Jurkat, Clone E6-1 (cell line): ENCODE measurements at regions not wholly inside any gene's neighbourhood (a gene's known extent, or its start where the extent isn't known, plus 50 kb on each side); places are given as distances from the start of the nearest gene placed in this dataset.
"Not testable (repeated sequence)": the region's sequence is repeated elsewhere in the genome, so short reads cannot be mapped to it uniquely, and the experiment has no call there.

Source experiments
- DNase-seq: peaks from one replicate; pipeline ENCODE4 v3.0.0-alpha.2; 2011; ENCODE audit warnings: low read depth, low spot score
- H3K4me3 ChIP-seq: 2 replicates; pipeline ENCODE4 v1.5.1; 2011; ENCODE audit warnings: mild to moderate bottlenecking, low read length, control low read depth, moderate library complexity

DNA sequence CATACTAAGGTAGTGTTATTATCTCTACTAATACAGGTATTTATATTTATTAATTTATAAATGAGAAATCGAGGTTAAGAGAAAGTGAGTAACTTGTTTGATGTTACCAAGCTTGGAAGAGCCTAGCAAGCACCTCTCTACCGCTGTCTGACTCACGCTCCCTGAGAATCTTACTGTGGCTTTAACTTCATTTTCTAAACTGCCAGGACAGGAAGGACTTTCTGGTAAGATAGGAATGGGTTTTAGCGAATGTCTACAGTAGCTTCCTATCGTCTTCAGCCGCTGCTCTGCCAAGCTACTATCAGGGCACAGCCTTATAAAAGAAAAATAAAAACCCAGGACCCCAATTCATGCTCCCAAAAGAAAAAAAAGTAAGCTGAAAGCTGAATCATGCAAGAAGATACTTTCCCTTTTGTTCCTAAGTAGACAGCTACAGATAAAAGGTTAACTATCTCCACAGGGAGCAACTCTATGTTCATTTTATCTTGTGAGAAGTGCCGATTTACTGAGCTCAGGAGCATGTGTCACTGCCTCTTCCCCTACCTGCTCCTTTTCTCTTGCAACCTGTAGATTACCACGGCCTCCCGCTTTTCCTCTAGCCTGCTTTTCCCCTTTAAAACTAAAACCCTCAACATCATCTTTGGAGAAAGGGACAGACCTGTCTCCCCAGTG is 60.2 kb downstream of the THNSL1 start:
- DNase-seq: no peak

DNA sequence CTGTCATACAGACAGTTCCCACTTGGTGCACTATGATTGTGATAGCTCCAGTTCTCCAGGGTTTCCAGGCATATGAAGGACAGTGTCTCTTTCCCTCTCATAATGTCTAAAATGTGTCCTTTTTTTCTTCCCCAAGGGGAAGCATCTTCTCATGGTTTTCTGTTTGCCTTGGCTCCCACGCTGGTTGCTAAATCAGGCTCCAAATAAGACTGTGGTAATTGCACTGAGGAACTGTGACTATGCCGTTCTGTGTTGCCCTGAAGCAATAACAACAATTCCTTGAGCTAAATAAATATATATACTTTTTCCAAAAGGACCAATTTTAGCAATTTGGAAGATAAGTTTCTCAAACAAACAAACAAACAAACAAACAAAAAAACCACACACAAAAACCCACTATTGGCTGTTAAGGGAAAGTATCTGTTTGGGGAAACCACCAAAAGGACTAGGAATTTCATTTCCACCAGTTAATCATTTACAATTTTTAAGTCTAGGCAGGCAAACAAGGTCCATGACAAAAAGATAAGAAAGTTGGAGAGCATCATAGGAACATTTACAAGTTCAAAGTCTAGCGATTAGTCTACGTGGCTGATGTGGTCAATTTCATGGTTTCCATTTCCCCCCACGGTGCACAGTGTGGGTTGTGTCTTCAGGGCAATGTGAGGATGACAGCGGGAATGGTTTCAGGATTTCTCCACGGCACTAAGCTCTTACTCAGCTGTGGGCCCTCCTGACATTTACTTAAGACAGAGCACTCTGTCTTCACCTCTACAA is 62.4 kb downstream of the THNSL1 start:
- peak; percentile 4 for DNase-seq
- no peak overlapping the region for H3K4me3 ChIP-seq

More for the DNA sequence above, 60.2 kb downstream of the THNSL1 start:
- no peak overlapping the region for H3K4me3 ChIP-seq

DNA sequence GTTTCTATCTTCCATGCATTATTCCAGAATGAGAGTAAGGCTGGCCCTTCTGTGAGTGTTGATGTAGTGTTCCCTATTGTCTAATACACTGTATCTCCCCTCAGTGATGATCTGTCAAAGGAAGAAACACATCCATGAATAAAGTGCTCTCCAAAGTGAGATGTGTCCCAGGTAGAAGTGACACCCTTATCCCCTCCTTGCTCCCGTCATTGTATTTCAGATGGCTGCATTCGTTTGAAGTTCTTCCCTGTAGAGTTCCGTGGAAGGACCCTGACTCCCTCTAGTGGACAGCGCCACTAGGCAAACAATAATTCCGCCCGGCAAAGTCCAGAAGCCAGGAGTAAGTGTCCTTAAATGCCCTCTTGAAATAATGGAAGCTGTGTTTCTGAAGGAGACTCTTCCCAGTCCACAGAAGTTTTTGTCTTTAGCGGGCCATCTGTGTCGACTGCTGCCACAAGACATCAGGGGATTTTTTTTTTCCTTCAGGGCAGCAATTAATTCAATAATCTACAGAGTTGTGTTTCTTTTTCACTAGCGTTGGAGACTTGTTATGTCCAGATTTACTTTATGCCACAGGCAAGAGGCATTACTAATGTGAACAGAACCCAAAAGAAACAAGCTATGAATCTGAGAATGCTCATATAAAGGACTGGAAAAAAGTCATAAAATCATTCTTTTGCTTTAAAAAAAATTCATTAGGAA is 64.6 kb downstream of the THNSL1 start:
- no peak overlapping the region for H3K4me3 ChIP-seq
- DNase-seq: peak; percentile 43

DNA sequence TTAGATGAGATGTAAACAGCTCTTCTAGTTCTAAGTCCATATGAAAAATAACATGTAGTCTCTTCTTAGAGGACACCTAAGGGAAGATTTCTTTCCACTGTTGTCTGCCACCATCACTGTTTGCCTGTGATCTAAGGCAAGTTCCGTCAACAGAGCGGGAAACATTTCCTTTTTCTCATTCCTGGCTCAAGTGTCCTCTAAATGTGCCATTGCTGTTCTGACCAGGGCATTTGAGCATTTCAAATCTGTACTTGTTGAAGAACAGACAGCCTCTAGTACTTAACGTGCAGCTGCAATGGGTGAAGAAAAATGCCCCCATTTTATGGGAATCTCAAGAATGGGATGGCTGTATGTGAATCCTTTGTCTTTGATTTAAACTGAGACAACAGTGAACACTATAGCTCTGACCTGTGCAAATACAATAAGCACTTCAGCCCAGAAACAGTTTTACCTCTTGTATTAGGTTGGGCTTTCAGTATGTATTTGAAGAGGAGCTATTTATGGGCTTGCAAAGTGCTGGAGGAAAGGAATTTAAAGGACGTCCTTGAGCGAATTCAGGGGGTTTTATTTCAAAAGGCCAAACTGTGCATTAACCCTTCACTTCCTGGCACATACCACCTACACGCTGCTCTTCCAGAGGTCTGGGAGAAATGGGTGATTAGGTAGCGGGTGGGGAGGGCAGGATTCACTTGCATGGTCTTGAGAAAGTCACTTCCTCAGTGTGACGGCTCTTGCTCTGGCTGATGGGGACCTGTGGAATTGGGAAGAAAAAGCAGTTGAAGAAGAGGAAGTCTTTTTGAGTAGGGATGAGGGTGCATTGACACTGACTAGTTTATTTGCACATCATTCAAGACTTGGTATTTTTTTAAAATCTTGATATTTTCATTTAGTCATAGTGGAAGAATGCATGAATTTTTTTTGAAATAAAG is 66.1 kb downstream of the THNSL1 start:
- no peak overlapping the region for H3K4me3 ChIP-seq
- DNase-seq: no peak

DNA sequence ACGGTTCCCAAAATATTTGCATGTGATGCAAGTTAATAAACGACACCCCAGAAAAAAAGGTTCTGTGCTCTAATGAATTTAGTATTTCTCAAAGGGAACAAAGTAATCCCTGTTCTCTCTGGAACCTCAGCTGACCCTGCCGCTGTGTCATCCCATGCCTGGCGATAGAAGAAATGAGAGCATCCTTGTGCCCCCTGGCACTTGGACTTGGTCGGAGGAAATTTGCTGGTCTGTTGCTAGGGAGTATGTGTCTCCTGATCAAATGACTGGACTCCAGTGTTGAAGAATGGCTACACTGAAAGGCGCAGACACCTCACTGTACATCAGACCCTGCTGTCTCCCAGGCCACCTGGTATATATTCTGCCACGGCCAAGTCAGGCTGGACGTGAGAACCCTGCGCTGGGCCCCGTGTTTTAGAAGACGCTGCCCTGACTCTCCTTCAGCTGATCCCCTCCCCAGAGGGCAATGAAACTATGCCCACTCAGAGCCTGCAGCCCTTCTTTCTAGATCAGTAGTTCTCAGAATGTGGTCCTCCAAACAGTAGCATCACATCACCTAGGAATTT is 67.2 kb downstream of the THNSL1 start:
- no peak overlapping the region for H3K4me3 ChIP-seq
- DNase-seq: no peak

DNA sequence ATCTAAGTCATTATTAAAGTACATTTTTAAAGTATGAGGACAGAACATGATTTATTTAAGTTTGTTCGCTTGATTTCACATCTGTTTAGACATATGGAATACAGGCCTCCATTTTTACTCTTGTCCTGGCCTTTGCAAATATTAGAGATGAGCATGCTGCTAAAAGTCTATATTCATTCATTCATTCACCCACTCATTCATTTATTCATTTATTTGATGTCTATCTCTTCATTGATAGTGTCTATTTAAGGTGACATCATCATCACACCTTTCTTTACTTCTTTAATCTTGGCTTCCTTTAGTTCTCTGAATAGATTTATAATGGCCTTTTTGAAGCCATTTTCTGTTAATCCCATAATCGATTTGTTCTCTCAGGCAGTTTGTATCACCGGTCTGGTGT is 68.0 kb downstream of the THNSL1 start:
- no peak overlapping the region for H3K4me3 ChIP-seq
- no peak for DNase-seq

DNA sequence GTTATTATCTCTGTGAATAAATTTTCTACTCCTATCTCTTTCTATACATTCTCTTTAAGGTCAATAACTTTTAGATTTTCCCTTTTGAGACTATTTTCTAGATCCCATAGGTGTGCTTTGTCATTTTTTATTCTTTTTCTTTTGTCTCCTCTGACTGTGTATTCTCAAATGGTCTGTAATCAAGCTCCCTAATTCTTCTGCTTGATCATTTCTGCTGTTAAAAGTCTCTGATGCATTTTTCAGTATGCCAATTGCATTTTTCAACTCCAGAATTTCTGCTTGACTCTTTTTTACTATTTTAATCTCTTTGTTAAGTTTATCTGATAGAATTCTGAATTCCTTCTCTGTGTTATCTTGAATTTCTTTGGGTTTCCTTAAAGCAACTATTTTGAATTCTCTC is 78.2 kb downstream of the THNSL1 start:
- H3K4me3 ChIP-seq: no peak overlapping the region
- DNase-seq: no peak

DNA sequence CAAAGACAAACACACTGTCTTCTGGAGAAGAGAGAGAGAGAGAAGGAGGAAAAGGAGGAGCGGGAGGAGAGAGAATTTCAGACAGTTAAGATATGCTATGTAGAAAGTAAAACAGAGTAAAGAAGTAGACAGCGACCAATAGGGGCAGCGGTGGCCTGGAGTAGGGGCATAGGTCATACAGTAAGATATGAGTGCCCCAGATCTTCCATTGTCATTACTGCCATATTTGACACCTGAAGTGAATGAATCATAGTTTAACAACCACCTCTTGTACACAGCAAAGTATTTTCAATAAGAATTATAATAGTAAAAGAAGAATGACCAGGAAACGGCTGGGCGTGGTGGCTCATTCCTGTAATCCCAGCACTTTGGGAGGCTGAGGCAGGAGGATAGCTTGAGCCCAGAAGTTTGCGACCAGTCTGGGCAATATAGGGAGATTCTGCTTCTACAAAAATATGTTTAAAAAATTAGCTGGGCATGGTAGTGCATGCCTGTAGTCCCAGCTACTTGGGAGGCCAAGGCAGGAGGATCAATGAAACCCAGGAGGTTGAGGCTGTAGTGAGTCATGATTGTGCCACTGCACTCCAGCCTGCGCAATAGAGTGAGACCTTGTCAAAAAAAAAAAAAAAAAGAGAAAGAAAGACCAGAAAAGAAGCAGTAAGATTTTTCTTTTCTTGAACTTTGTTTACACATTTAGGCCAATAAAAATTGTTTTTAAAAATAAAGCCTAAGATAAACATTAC is 77.0 kb upstream of the GPR158 start:
- DNase-seq: no peak
- H3K4me3 ChIP-seq: no peak overlapping the region

DNA sequence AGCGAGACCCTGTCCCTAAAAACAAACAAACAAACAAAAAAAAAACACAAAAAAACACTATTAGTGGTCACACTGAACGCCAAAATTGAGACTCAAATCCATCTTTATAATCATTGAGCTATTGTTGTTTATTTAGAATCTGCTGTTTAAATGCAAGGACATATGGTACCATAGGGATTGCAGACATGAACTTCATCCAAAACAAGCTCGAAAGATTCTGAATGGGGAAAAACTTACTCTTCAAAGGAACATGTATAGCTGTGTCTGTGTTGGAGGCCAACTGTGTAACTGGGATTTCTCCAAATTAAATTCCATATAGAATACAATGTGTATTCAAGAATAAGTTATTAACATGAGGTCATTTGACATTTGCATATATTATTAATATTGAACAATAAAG is 74.7 kb upstream of the GPR158 start:
- H3K4me3 ChIP-seq: no peak overlapping the region
- no peak for DNase-seq

DNA sequence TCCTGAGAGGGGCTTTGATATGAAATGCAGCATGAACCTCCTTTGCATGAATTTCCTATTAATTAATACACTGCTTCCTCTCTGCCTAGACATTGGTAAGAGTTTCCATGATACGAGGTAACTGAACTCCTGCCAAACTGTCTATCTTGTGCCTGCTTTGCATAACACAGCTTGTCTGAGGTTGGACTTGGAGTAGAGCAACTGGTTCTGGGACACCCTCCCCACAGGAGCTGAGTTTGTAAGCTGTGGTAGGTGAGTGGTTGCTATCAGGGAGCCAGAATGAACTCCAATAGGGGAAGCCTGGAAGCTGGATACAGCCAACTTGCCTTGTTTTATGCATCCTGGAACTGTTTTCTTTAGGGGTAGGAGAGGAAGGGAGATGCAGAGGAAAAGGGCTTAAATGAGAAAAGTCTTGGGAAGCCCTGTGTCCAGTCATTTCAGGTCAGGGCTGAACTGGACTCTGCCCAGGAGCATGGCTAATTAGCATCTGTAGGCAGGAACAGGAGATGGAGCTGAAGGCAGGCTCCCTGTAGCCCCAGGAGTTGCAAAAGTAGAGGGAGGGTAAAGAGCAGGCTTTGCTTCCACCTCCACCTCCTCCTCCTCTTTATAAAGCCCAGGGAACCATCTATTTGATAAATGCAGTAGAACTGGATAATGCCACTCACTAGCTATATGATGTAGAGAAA is 73.2 kb upstream of the GPR158 start:
- DNase-seq: no peak

DNA sequence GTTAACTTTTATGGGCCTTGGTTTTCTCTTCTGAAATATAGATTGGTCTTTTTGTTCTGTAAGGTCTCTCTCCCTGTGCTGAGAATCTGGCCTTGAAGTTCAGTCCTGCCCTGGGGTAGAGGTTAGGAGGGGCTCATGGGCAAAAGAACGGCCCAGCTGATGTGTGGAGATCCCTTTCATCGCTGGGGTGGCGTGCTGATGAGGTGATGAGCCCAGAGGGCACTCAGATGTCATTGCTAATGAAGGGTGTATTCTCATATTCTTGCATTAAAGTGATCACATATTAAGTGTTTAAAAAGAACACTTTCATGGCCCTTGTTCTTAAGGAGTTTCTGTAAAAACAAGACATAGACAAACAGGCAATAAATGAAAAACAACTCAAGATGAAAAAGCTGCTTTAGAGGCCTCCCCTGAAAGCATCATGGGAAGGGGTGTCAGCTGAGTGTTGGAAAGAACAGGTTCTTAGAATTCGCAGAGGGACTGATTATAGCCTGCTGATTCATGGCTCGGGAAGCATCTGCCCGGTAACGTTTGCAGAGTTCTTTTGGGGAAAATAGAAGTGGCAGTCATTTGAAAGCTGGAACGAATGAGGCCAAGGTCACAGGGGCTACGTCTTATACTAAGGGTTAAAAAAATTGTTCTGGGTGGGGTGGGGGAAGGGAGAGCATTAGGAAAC is 72.5 kb upstream of the GPR158 start:
- DNase-seq: no peak
- H3K4me3 ChIP-seq: no peak overlapping the region

More for the DNA sequence above, 73.2 kb upstream of the GPR158 start:
- no peak overlapping the region for H3K4me3 ChIP-seq

DNA sequence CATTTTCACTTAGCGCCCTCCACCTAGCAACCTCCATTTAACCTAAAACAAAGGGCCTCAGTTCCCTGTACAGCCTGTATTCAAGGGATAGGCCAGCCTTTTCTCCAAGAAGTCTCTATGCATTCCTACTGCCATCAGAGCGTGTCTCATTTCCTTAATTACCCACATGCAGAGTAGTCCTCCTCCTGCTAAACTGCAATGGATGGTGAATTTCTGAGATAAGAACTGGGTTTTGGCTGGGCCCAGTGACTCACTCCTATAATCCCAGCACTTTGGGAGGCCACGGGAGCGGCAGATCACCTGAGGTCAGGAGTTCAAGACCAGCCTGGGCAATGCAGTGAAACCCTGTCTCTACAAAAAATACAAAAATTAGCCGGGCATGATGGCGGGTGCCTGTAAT is 71.1 kb upstream of the GPR158 start:
- no peak overlapping the region for H3K4me3 ChIP-seq
- DNase-seq: no peak

DNA sequence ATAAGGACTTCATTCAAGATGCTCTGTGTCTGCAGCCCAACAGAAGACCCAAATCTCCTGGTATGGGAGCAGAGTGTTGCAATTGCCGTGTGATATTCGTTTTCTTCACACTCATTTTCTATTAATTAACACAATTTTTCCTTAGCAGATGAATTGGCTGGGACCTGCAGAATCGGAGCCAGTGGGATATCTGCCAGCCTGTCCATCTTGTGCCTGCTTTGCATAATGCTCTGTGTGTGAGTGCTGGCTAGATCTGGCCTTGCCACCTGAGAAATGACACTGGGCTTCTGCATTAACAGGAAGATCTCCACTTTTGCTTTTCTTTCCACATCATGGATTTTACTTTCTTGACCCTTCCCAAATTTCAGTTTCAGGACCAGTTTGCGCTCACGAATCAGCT is 70.4 kb upstream of the GPR158 start:
- DNase-seq: no peak
- no peak overlapping the region for H3K4me3 ChIP-seq

DNA sequence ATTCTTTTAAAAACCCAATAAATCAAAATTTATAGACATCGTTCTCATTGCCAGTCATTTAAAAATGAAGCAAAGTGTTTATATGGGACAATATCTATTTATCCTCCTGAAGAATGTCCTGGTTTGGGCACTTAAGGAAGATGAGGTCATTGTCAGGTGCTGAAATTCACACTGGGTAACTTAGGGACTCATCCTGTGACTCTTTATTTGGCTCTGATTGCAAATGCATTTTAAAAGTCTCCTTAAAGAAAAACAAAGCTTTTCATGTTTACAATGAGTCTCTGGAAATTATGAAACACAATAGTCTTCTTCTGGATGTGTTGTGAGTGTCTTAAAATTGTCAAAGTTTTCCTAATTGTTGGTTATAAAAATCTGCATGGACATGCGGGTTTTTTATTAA is 69.5 kb upstream of the GPR158 start:
- H3K4me3 ChIP-seq: no peak overlapping the region
- DNase-seq: no peak

DNA sequence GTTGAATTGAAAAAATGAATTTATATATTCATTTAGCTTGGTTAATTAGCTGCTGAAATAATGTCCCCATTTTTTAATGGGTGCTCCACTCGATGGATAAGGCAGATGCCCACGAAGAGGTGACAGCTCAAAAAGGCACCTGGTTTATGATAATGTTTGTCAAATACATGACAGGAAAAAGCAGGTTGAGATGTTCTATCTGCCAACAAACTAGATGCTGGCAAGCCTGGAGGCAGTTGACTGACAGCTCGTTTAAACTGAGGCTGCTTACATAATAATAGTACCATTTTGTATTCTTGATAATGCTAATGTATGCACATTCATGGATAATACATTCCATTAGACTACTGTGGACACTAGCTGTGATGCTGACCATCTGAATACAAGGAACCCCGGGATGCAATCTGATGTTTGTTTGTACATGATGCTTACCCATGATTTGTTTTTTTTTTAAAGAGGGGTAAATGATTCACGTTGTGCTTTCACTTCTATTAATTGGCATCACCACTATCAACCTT is 69.0 kb upstream of the GPR158 start:
- no peak for DNase-seq
- H3K4me3 ChIP-seq: no peak overlapping the region

DNA sequence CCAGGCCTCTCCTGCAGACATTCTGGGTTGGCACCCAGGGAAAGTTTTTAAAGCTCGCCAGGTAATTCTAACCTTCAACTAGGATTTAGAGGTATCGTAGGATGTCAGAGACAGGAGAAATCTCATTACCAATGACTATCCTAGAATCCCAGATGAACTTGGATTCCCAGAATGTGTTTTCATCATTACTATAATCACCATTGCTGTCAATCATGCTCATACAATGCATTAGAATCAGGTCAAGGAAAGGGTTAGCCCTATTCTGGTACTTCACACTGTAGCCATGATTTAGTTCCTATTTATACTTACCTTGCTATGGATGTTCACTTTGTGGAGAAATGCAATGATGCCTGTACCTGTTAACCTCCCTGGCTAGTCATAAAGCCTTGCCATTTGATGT is 67.0 kb upstream of the GPR158 start:
- no peak overlapping the region for H3K4me3 ChIP-seq
- DNase-seq: no peak

DNA sequence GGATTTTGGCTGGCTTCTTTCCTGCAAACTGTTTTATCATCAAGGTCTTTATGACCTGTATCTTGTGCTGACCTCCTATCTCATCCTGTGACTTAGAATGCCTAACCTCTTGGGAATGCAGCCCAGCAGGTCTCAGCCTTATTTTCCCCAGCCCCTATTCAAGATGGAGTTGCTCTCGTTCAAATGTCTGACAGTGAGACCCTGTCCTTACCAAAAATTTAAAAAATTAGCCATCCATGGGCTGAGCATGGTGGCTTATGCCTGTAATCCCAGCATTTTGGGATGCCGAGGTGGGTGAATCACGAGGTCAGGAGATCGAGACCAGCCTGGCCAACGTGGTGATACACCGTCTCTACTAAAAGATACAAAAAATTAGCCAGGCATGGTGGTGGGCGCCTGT is 64.9 kb upstream of the GPR158 start:
- H3K4me3 ChIP-seq, DNase-seq: not testable (repeated sequence)
